K562 (cell line): ENCODE measurements at regions not wholly inside any gene's neighbourhood (a gene's known extent, or its start where the extent isn't known, plus 50 kb on each side); places are given as distances from the start of the nearest gene placed in this dataset.

ENCODE experiments used
- ATAC-seq: fragments of 200-7000 bp; cut with Tn5 transposase; 3 replicates; pipeline ENCODE4 v1.9.1; 2020; ENCODE audit warnings: moderate library complexity
- BruUV-seq: library from RNA; stranded (reverse); fragments of 400-500 nt; replicated peaks from 2 replicates; lab custom pipeline; 2021; lab: Mats Ljungman, UMichigan
- CTCF ChIA-PET: fragments of 300-600 bp; formaldehyde crosslinking; extraction: SDS; loops from one replicate; lab custom pipeline; 2021; ENCODE audit warnings: low intra/inter-chr PET ratio; lab: Yijun Ruan, JAX
- POLR2A ChIA-PET: fragments of 300-600, 350-650 bp; sonication (Branson Sonifier 250); formaldehyde crosslinking; extraction: SDS; loops from one replicate; lab custom pipeline; 2021; ENCODE audit warnings: antibody characterized with exemption, inconsistent platforms; lab: Yijun Ruan, JAX
- DNase-seq, 4 experiments: peaks; one replicate each; pipeline versions ENCODE4 v3.0.0 to v3.0.0-alpha.2; 2011 to 2018; ENCODE audit warnings: low spot score in 3 of 4, mixed read lengths in 3 of 4; ENCODE audit errors: extremely low read depth in 1 of 4
- FAIRE-seq: peaks from 2 replicates; lab custom pipeline; 2011; peaks lifted over from hg19 to GRCh38; lab: Jason Lieb, UNC
- H2AFZ ChIP-seq: 2 replicates; pipeline ENCODE4 v1.6.0; 2011; ENCODE audit warnings: low read depth, low read length, control low read depth, inconsistent platforms
- H3K27ac ChIP-seq: fragments of 200-600 bp; 3 replicates; pipeline ENCODE4 v1.8.0; 2011; ENCODE audit warnings: low read depth, mild to moderate bottlenecking, control low read depth, inconsistent platforms, low read length, moderate library complexity, mixed read lengths; ENCODE audit errors: extremely low read depth
- H3K27me3 ChIP-seq, 2 experiments: fragments of 300-600 bp in 1 of 2; 2 replicates in 1 of 2; 3 replicates in 1 of 2; pipeline versions ENCODE4 v1.6.0 to v1.8.0; 2011; ENCODE audit warnings: inconsistent platforms in 2 of 2, low read length in 2 of 2, mild to moderate bottlenecking in 1 of 2, mixed read lengths in 1 of 2, moderate library complexity in 1 of 2; ENCODE audit not compliant: control insufficient read depth in 2 of 2, insufficient read depth in 2 of 2
- H3K36me3 ChIP-seq: fragments of 300-600 bp; 3 replicates; pipeline ENCODE4 v1.8.0; 2011; ENCODE audit warnings: mild to moderate bottlenecking, low read length, inconsistent platforms; ENCODE audit not compliant: control insufficient read depth, insufficient read depth
- H3K4me1 ChIP-seq, 2 experiments: fragments of 200-600 bp in 1 of 2; replicated peaks in 1 of 2; 2 replicates in 1 of 2; 3 replicates in 1 of 2; pipeline versions ENCODE4 v1.5.1 to v1.8.0; 2011; ENCODE audit warnings: inconsistent platforms in 2 of 2, low read length in 2 of 2, mild to moderate bottlenecking in 1 of 2, mixed read lengths in 1 of 2, moderate library complexity in 1 of 2; ENCODE audit not compliant: control insufficient read depth in 2 of 2, insufficient read depth in 2 of 2
- H3K4me2 ChIP-seq: 2 replicates; pipeline ENCODE4 v1.6.1; 2011; ENCODE audit warnings: low read length, control low read depth, inconsistent platforms, mixed read lengths; ENCODE audit not compliant: insufficient read depth
- H3K4me3 ChIP-seq: fragments of 200-600 bp; sonication (generic), shearing (Covaris generic); 2 replicates; pipeline ENCODE4 v1.5.1; 2016; ENCODE audit warnings: control low read depth, inconsistent platforms
- H3K79me2 ChIP-seq: fragments of 200-600 bp; 3 replicates; pipeline ENCODE4 v1.8.0; 2011; ENCODE audit warnings: low read length, inconsistent platforms; ENCODE audit not compliant: control insufficient read depth, insufficient read depth
- H3K9ac ChIP-seq, 2 experiments: 2 replicates each; pipeline versions ENCODE4 v1.6.0 to v1.6.1; 2011; ENCODE audit warnings: low read depth in 2 of 2, low read length in 2 of 2, control low read depth in 1 of 2, inconsistent platforms in 1 of 2, mild to moderate bottlenecking in 1 of 2, mixed read lengths in 1 of 2; ENCODE audit not compliant: insufficient read depth in 1 of 2
- H3K9me1 ChIP-seq: one replicate; pipeline ENCODE4 v1.6.0; 2011; ENCODE audit warnings: inconsistent platforms, mild to moderate bottlenecking, low read length, moderate library complexity; ENCODE audit not compliant: control insufficient read depth, insufficient read depth
- H3K9me3 ChIP-seq: replicated peaks from 2 replicates; pipeline ENCODE4 v1.5.1; 2011; ENCODE audit warnings: low read depth, low read length, inconsistent platforms; ENCODE audit not compliant: control insufficient read depth, insufficient read depth
- H4K20me1 ChIP-seq: replicated peaks from 2 replicates; pipeline ENCODE4 v1.6.1; 2011; ENCODE audit warnings: low read length, inconsistent platforms, mixed read lengths; ENCODE audit not compliant: control insufficient read depth, insufficient read depth
- BACH1 ChIP-seq: fragments of 200-800 bp; sonication (Bioruptor generic); IDR thresholded peaks from 2 replicates; pipeline ENCODE4 v1.6.1; 2016; ENCODE audit warnings: missing genetic modification characterization, missing compliant biosample characterization
- FOXA1 ChIP-seq: fragments of 450-650 bp; IDR thresholded peaks from 2 replicates; pipeline ENCODE4 v1.6.1; 2016; ENCODE audit warnings: mild to moderate bottlenecking, borderline replicate concordance
- GTF2A2 ChIP-seq: IDR thresholded peaks from 2 replicates; pipeline ENCODE4 v1.6.1; 2016; ENCODE audit warnings: mild to moderate bottlenecking, missing genetic modification characterization, missing compliant biosample characterization
- KLF1 ChIP-seq: fragments of 450-650 bp; IDR thresholded peaks from 2 replicates; pipeline ENCODE4 v1.6.1; 2016; ENCODE audit warnings: missing genetic modification characterization, missing compliant biosample characterization
- MAFG ChIP-seq: fragments of 450-650 bp; conservative IDR thresholded peaks from 2 replicates; pipeline ENCODE4 v1.6.1; 2016; ENCODE audit warnings: missing genetic modification characterization, missing compliant biosample characterization
- MBD1 ChIP-seq: fragments of 250-450 bp; sonication (Bioruptor Pico); IDR thresholded peaks from 2 replicates; pipeline ENCODE4 v1.8.0; 2022; ENCODE audit warnings: inconsistent platforms
- MTA1 ChIP-seq: fragments of 450-650 bp; IDR thresholded peaks from 2 replicates; pipeline ENCODE4 v1.6.1; 2017; ENCODE audit warnings: borderline replicate concordance
- NR4A1 ChIP-seq, 2 experiments: fragments of 250-450 bp in 1 of 2; fragments of 450-650 bp in 1 of 2; sonication (Bioruptor Pico) in 1 of 2; IDR thresholded peaks; 2 replicates each; pipeline versions ENCODE4 v1.4.0 to v1.6.1; 2016 to 2020; ENCODE audit warnings: mild to moderate bottlenecking in 2 of 2, missing compliant biosample characterization in 1 of 2, missing genetic modification characterization in 1 of 2, moderate library complexity in 1 of 2
- SMARCB1 ChIP-seq: IDR thresholded peaks from 2 replicates; pipeline ENCODE4 v1.6.1; 2011; ENCODE audit warnings: improper control_type of control experiment, low read depth; ENCODE audit not compliant: insufficient read length
- SNIP1 ChIP-seq: fragments of 450-650 bp; IDR thresholded peaks from 2 replicates; pipeline ENCODE4 v1.7.1; 2017; ENCODE audit warnings: low read depth, mild to moderate bottlenecking
- SRSF7 ChIP-seq: fragments of 200-400 bp; formaldehyde crosslinking; optimal IDR thresholded peaks from 2 replicates; pipeline ENCODE3; 2017; ENCODE audit warnings: mild to moderate bottlenecking, low read depth, low read length
- TRIM25 ChIP-seq: fragments of 450-650 bp; IDR thresholded peaks from 2 replicates; pipeline ENCODE4 v1.7.0; 2016; ENCODE audit warnings: borderline replicate concordance
- ZNF41 ChIP-seq: fragments of 250-450 bp; sonication (Bioruptor Pico); conservative IDR thresholded peaks from 2 replicates; pipeline ENCODE4 v1.4.0; 2020; ENCODE audit warnings: mild to moderate bottlenecking
- ZNF561 ChIP-seq: fragments of 450-650 bp; formaldehyde crosslinking; conservative IDR thresholded peaks from 2 replicates; pipeline ENCODE4 v1.4.0; 2020; ENCODE audit warnings: mild to moderate bottlenecking, moderate library complexity
- ZZZ3 ChIP-seq: fragments of 450-650 bp; IDR thresholded peaks from 2 replicates; pipeline ENCODE4 v1.6.1; 2016; ENCODE audit warnings: antibody characterized with exemption, mild to moderate bottlenecking, moderate library complexity
- WGBS: fragments of 100-300 bp; shearing (Covaris generic); methylation state at CpG from one replicate; pipeline ENCODE4 v1.1.6; 2016; ENCODE audit warnings: low coverage, mixed read lengths; ENCODE audit not compliant: insufficient coverage; ENCODE audit errors: missing lambda C conversion rate; 5-methylcytosine and 5-hydroxymethylcytosine counted together
- in situ Hi-C: fragments of 300-500 bp; cut with MboI; formaldehyde crosslinking; loops from 4 replicates; pipeline ENCODE4 v1.15.0; 2018; ENCODE audit warnings: inconsistent platforms, mixed read lengths
- intact Hi-C: fragments of 100-400 bp; cut with micrococcal nuclease; formaldehyde crosslinking; loops from 2 replicates; pipeline ENCODE4 v1.14.2; 2022

DNA sequence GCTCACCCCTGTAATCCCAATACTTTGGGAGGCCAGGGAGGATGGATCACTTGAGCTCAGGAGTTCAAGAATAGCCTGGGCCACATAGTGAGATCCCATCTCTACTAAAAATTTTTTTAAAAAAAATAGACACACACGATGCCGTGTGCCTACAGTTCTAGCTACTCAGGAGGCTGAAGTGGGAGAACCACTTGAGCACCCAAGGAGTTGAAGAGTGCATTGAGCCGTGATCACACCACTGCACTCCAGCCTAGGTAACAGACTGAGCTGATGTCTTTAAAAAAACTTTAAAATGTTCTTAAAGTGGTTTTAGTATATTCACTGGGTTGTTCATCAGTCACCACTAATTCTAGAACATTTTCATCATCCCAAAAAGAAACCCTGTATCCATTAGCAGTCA is 51.9 kb upstream of the RNF38 start:
- no peaks in the 10 kb centered on the region for H3K9me1 ChIP-seq
- ChIA-PET POLR2A (interaction anchor here (0.5 to 1.2 kb wide), 2 partner anchors 67 to 256 kb away, joined by 3 read pairs; no protein-coding TSS in a partner anchor), CTCF (no interaction called here)
- no TSS peak for BruUV-seq
- no peaks in the 10 kb centered on the region for H3K9me3 ChIP-seq
- 28% methylated on average over 2 of the region's 3 CpGs for WGBS
- no peak for FAIRE-seq
- no peak overlapping the region for H3K9ac ChIP-seq
- intact Hi-C loops (loop anchor here (2.0 kb wide), 2 partner anchors 37 to 105 kb away; no protein-coding TSS in a partner anchor), in situ Hi-C loops (no loop called here)
- DNase-seq: no peak
- H4K20me1 ChIP-seq: no peaks in the 10 kb centered on the region
- ATAC-seq: no peak
- H3K4me2 ChIP-seq: no peak overlapping the region
- H3K4me1 ChIP-seq: peaks cover 0 to 4% of the 10 kb centered on the region in 2 experiments; a peak in 2 of 5 replicates
- H2AFZ ChIP-seq: no peak overlapping the region
- no peaks in the 10 kb centered on the region for H3K36me3 ChIP-seq
- H3K27ac ChIP-seq: no peak overlapping the region
- TF ChIP-seq ZZZ3 (no peak), KLF1 (no peak), GTF2A2 (tag) (no peak), SNIP1 (no peak), MBD1 (CRISPR knock-in tag) (no peak), FOXA1 (no peak), SMARCB1 (no peak), TRIM25 (no peak), ZNF41 (CRISPR knock-in tag) (no peak), NR4A1 (CRISPR knock-in tag; IDR thresholded peaks at IDR 0.05) (no peak), NR4A1 (tag; IDR thresholded peaks at IDR 0.05) (no peak), SRSF7 (no peak), MTA1 (no peak), ZNF561 (CRISPR knock-in tag) (no peak), BACH1 (tag) (no peak), MAFG (no peak)
- H3K79me2 ChIP-seq: no peaks in the 10 kb centered on the region
- no peak overlapping the region for H3K4me3 ChIP-seq
- no peaks in the 10 kb centered on the region for H3K27me3 ChIP-seq
